ENCODE measurements at regions not wholly inside any gene's neighbourhood (a gene's known extent, or its start where the extent isn't known, plus 50 kb on each side); places are given as distances from the start of the nearest gene placed in this dataset.
"Not testable (repeated sequence)": the region's sequence is repeated elsewhere in the genome, so short reads cannot be mapped to it uniquely, and the experiment has no call there.

GRCh38 chr17:13158494-13159240 lies 140.8 kb upstream of the ELAC2 start:
- no peaks in the 10 kb centered on the region for H3K4me1 Mint-ChIP-seq
- H3K9me3 Mint-ChIP-seq = no peaks in the 10 kb centered on the region
- H3K36me3 Mint-ChIP-seq = no peaks in the 10 kb centered on the region
- H3K27ac Mint-ChIP-seq = no peak overlapping the region
- no peaks in the 10 kb centered on the region for H3K27me3 Mint-ChIP-seq
- no peak overlapping the region for H3K4me3 Mint-ChIP-seq

- no peak overlapping the region for H3K27ac Mint-ChIP-seq
- H3K4me3 Mint-ChIP-seq = no peak overlapping the region
- H3K4me1 Mint-ChIP-seq = no peaks in the 10 kb centered on the region
- H3K27me3 Mint-ChIP-seq = no peaks in the 10 kb centered on the region
- peaks cover 0 to 2% (median 0%) of the 10 kb centered on the region in 3 donors for H3K9me3 Mint-ChIP-seq
- H3K36me3 Mint-ChIP-seq = no peaks in the 10 kb centered on the region
Observed at GRCh38 chr17:13157656-13158055, 139.8 kb upstream of the ELAC2 start.

- peaks cover 0 to 4% (median 0%) of the 10 kb centered on the region in 3 donors for H3K9me3 Mint-ChIP-seq
Observed at GRCh38 chr17:13154930-13155329, 137.1 kb upstream of the ELAC2 start.

GRCh38 chr17:13154398-13154797 lies 136.6 kb upstream of the ELAC2 start:
- H3K4me3 Mint-ChIP-seq = no peak overlapping the region
- H3K27me3 Mint-ChIP-seq = no peaks in the 10 kb centered on the region
- H3K27ac Mint-ChIP-seq = no peak overlapping the region
- H3K4me1 Mint-ChIP-seq = no peaks in the 10 kb centered on the region
- no peaks in the 10 kb centered on the region for H3K36me3 Mint-ChIP-seq
- H3K9me3 Mint-ChIP-seq = peaks cover 0 to 4% (median 0%) of the 10 kb centered on the region in 3 donors

More at GRCh38 chr17:13154930-13155329, 137.1 kb upstream of the ELAC2 start:
- peak overlapping the region in 1 of 4 donors; percentile 47 for H3K4me3 Mint-ChIP-seq
- no peak overlapping the region for H3K27ac Mint-ChIP-seq
- no peaks in the 10 kb centered on the region for H3K27me3 Mint-ChIP-seq
- H3K4me1 Mint-ChIP-seq = no peaks in the 10 kb centered on the region
- no peaks in the 10 kb centered on the region for H3K36me3 Mint-ChIP-seq

- Mint-ChIP-seq H3K4me3 (no peak overlapping the region), H3K9me3 (peaks cover 0 to 10% (median 0%) of the 10 kb centered on the region in 3 donors), H3K27me3 (no peaks in the 10 kb centered on the region), H3K4me1 (no peaks in the 10 kb centered on the region), H3K27ac (no peak overlapping the region), H3K36me3 (no peaks in the 10 kb centered on the region)
Observed at GRCh38 chr17:13153036-13153435, 135.2 kb upstream of the ELAC2 start.

- H3K27ac Mint-ChIP-seq = no peak overlapping the region
- H3K9me3 Mint-ChIP-seq = peaks cover 0 to 10% (median 0%) of the 10 kb centered on the region in 3 donors
- H3K4me1 Mint-ChIP-seq = no peaks in the 10 kb centered on the region
- no peaks in the 10 kb centered on the region for H3K36me3 Mint-ChIP-seq
- H3K27me3 Mint-ChIP-seq = peaks cover under 1% of the 10 kb centered on the region
- no peak overlapping the region for H3K4me3 Mint-ChIP-seq
Observed at GRCh38 chr17:13152501-13152900, 134.7 kb upstream of the ELAC2 start.

- peaks cover 0 to 10% (median 0%) of the 10 kb centered on the region in 3 donors for H3K9me3 Mint-ChIP-seq
- not testable (repeated sequence) for H3K4me3 Mint-ChIP-seq, H3K4me1 Mint-ChIP-seq, H3K36me3 Mint-ChIP-seq, H3K27ac Mint-ChIP-seq, H3K27me3 Mint-ChIP-seq
Observed at GRCh38 chr17:13150738-13151137, 132.9 kb upstream of the ELAC2 start.

GRCh38 chr17:13143001-13143400 lies 125.2 kb upstream of the ELAC2 start:
- H3K4me3 Mint-ChIP-seq = no peak overlapping the region
- H3K4me1 Mint-ChIP-seq = no peaks in the 10 kb centered on the region
- no peaks in the 10 kb centered on the region for H3K36me3 Mint-ChIP-seq

GRCh38 chr17:13140750-13141149 lies 122.9 kb upstream of the ELAC2 start:
- Mint-ChIP-seq H3K4me3 (no peak overlapping the region), H3K9me3 (peaks cover 8 to 15% (median 14%) of the 10 kb centered on the region in 3 donors), H3K27ac (no peak overlapping the region), H3K36me3 (no peaks in the 10 kb centered on the region), H3K4me1 (no peaks in the 10 kb centered on the region), H3K27me3 (no peaks in the 10 kb centered on the region)

More at GRCh38 chr17:13143001-13143400, 125.2 kb upstream of the ELAC2 start:
- Mint-ChIP-seq H3K27ac (no peak overlapping the region), H3K27me3 (peaks cover 3% of the 10 kb centered on the region), H3K9me3 (peaks cover 6 to 13% (median 12%) of the 10 kb centered on the region in 3 donors)

- no peaks in the 10 kb centered on the region for H3K27me3 Mint-ChIP-seq
- no peak overlapping the region for H3K4me3 Mint-ChIP-seq
- no peak overlapping the region for H3K27ac Mint-ChIP-seq
- H3K9me3 Mint-ChIP-seq = peaks cover 7 to 11% (median 10%) of the 10 kb centered on the region in 3 donors
- H3K4me1 Mint-ChIP-seq = no peaks in the 10 kb centered on the region
- no peaks in the 10 kb centered on the region for H3K36me3 Mint-ChIP-seq
Observed at GRCh38 chr17:13135506-13135905, 117.7 kb upstream of the ELAC2 start.

- Mint-ChIP-seq H3K36me3 (no peaks in the 10 kb centered on the region), H3K4me1 (no peaks in the 10 kb centered on the region), H3K9me3 (peaks cover 3 to 7% (median 7%) of the 10 kb centered on the region in 3 donors), H3K27me3 (no peaks in the 10 kb centered on the region), H3K4me3 (no peak overlapping the region), H3K27ac (no peak overlapping the region)
Observed at GRCh38 chr17:13134076-13134475, 116.2 kb upstream of the ELAC2 start.

GRCh38 chr17:13131225-13131624 lies 113.4 kb upstream of the ELAC2 start:
- peaks cover 0 to 5% (median 0%) of the 10 kb centered on the region in 3 donors for H3K9me3 Mint-ChIP-seq
- no peaks in the 10 kb centered on the region for H3K4me1 Mint-ChIP-seq
- no peaks in the 10 kb centered on the region for H3K27me3 Mint-ChIP-seq
- no peak overlapping the region for H3K4me3 Mint-ChIP-seq
- no peak overlapping the region for H3K27ac Mint-ChIP-seq
- no peaks in the 10 kb centered on the region for H3K36me3 Mint-ChIP-seq

GRCh38 chr17:13129356-13129755 lies 111.5 kb upstream of the ELAC2 start:
- Mint-ChIP-seq H3K27ac (no peak overlapping the region), H3K4me1 (no peaks in the 10 kb centered on the region), H3K36me3 (no peaks in the 10 kb centered on the region), H3K4me3 (no peak overlapping the region), H3K27me3 (no peaks in the 10 kb centered on the region), H3K9me3 (peaks cover 0 to 2% (median 0%) of the 10 kb centered on the region in 3 donors)

- Mint-ChIP-seq H3K9me3 (peaks cover 0 to 2% (median 0%) of the 10 kb centered on the region in 3 donors), H3K4me1 (no peaks in the 10 kb centered on the region), H3K27ac (no peak overlapping the region)
Observed at GRCh38 chr17:13128676-13129075, 110.8 kb upstream of the ELAC2 start.

GRCh38 chr17:13127921-13128602 lies 110.2 kb upstream of the ELAC2 start:
- no peak overlapping the region for H3K4me3 Mint-ChIP-seq
- peaks cover 0 to 2% (median 0%) of the 10 kb centered on the region in 3 donors for H3K9me3 Mint-ChIP-seq
- no peaks in the 10 kb centered on the region for H3K36me3 Mint-ChIP-seq
- no peaks in the 10 kb centered on the region for H3K4me1 Mint-ChIP-seq
- H3K27me3 Mint-ChIP-seq = no peaks in the 10 kb centered on the region
- H3K27ac Mint-ChIP-seq = no peak overlapping the region

More at GRCh38 chr17:13128676-13129075, 110.8 kb upstream of the ELAC2 start:
- no peak overlapping the region for H3K4me3 Mint-ChIP-seq
- H3K36me3 Mint-ChIP-seq = no peaks in the 10 kb centered on the region
- no peaks in the 10 kb centered on the region for H3K27me3 Mint-ChIP-seq
